Heart right ventricle (tissue), 16 donors: ENCODE measurements at regions not wholly inside any gene's neighbourhood (a gene's known extent, or its start where the extent isn't known, plus 50 kb on each side); places are given as distances from the start of the nearest gene placed in this dataset.

ENCODE experiments used
- ATAC-seq, 8 donors: fragments of 200-7000 bp; cut with Tn5 transposase; one replicate each; pipeline ENCODE4 v1.9.1; 2020; ENCODE audit warnings: mild to moderate bottlenecking in 8 of 8, moderate library complexity in 8 of 8, moderate number of reproducible peaks in 1 of 8
- DNase-seq, 2 donors: peaks; one replicate each; pipeline ENCODE4 v3.0.0-alpha.2; 2020
- H3K27ac ChIP-seq, 10 donors: fragments of 200-600 bp; sonication (generic) in 2 of 10; one replicate each; pipeline versions ENCODE4 v1.5.0 to v1.8.0; 2020 to 2022; ENCODE audit warnings: mild to moderate bottlenecking in 3 of 10
- H3K27me3 ChIP-seq, 7 donors: fragments of 200-600 bp; one replicate each; pipeline ENCODE4 v1.8.0; 2021 to 2022; ENCODE audit warnings: mild to moderate bottlenecking in 2 of 7
- H3K36me3 ChIP-seq, 9 donors: fragments of 200-600 bp; sonication (generic) in 1 of 9; one replicate each; pipeline versions ENCODE4 v1.5.0 to v1.8.0; 2020 to 2022; ENCODE audit warnings: mild to moderate bottlenecking in 2 of 9
- H3K4me1 ChIP-seq, 9 donors: fragments of 200-600 bp; sonication (generic) in 1 of 9; one replicate each; pipeline versions ENCODE4 v1.5.0 to v1.8.0; 2020 to 2022; ENCODE audit warnings: mild to moderate bottlenecking in 4 of 9
- H3K4me3 ChIP-seq, 10 donors: fragments of 200-600 bp; sonication (generic) in 2 of 10; one replicate each; pipeline versions ENCODE4 v1.5.0 to v1.8.0; 2020 to 2022; ENCODE audit warnings: mild to moderate bottlenecking in 7 of 10, moderate library complexity in 2 of 10
- H3K9me3 ChIP-seq, 11 donors: fragments of 200-600 bp in 10 of 11; sonication (generic) in 2 of 11; one replicate each; pipeline versions ENCODE4 v1.5.0 to v1.8.0; 2013 to 2022; ENCODE audit warnings: mild to moderate bottlenecking in 2 of 11, control low read depth in 1 of 11, moderate library complexity in 1 of 11
- WGBS, 2 donors: extraction: QIAGEN DNeasy Blood & Tissue Kit; methylation state at CpG; one replicate each; pipeline ENCODE4 v1.1.7; 2013; ENCODE audit warnings: inconsistent platforms in 1 of 2; 5-methylcytosine and 5-hydroxymethylcytosine counted together
- intact Hi-C, 10 donors: fragments of 100-400 bp; cut with DNase I; formaldehyde crosslinking; loops; one replicate each; pipeline versions ENCODE4 v1.11.1 to v1.14.2; 2022
- TF ChIP-seq, protein P1 (sequence below), 9 donors: fragments of 200-600 bp; sonication (generic) in 2 of 9; IDR thresholded peaks; one replicate each; pipeline versions ENCODE4 v1.5.0 to v1.8.0; 2021 to 2022; ENCODE audit warnings: antibody characterized with exemption in 9 of 9, mild to moderate bottlenecking in 5 of 9, moderate library complexity in 1 of 9
- donor health status: Arrhythmogenic right ventricular cardiomyopathy.
- donor health status: ischemic (EF 13 %, LVEDD 7.1; RV severe dilation, severe dysfunction).
- donor health status: healthy with polysubstance abuse.
- donor health status: DM: no; HTN: yes; CAD: no.
- donor health status: DM: no; HTN: no; CAD: no.
- donor health status: ischemic (EF 25% LVEDD 6.9; RV normal size, moderate dysfunction).
- donor health status: ischemic (EF 25% LVEDD 5.7; RV mildly dilated, moderate dysfunction).
- donor health status: healthy.
- donor health status: DM: yes; HTN: yes; CAD: no.
- donor health status: Ischemic cardiomyopathy.
- donor health status: ischemic (EF 35%, LVEDD 5.7; RV mildly dilated, moderate dysfunction).
- donor health status: nonischemic (EF 11% LVEDD 7.7; RV severe dilation, severe dysfunction).
- donor health status: DM: yes; HTN: yes; CAD: no.
- donor health status: PGD.
- donor health status: ischemic (EF 29% LVEDD 5.4; RV normal size, mild dysfunction).
- donor health status: nonischemic (EF 23%, LVEDD 6.1; RV moderate dilation, normal function).

DNA sequence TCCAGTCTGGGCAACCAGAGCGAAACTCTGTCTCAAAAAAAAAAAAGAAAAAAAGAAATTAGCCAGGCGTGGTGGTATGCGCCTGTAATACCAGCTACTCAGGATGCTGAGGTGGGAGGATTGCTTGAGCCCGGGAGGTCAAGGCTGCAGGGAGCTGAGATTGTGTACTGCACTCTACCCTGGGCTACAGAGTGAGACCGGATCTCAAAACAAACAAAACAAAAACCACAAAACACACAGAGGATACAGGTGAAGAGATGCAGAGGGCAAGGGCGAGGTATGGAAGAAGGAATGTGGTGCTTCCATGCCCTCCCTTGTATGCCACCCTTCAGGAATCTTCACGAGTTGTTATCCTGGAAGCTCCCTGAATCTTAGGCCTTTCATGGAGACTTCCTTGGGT, 68.5 kb downstream of the NDUFS5 start:
- no peaks in the 10 kb centered on the region for H3K27me3 ChIP-seq
- TF ChIP-seq, protein P1, sequence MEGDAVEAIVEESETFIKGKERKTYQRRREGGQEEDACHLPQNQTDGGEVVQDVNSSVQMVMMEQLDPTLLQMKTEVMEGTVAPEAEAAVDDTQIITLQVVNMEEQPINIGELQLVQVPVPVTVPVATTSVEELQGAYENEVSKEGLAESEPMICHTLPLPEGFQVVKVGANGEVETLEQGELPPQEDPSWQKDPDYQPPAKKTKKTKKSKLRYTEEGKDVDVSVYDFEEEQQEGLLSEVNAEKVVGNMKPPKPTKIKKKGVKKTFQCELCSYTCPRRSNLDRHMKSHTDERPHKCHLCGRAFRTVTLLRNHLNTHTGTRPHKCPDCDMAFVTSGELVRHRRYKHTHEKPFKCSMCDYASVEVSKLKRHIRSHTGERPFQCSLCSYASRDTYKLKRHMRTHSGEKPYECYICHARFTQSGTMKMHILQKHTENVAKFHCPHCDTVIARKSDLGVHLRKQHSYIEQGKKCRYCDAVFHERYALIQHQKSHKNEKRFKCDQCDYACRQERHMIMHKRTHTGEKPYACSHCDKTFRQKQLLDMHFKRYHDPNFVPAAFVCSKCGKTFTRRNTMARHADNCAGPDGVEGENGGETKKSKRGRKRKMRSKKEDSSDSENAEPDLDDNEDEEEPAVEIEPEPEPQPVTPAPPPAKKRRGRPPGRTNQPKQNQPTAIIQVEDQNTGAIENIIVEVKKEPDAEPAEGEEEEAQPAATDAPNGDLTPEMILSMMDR (IDR thresholded peaks at IDR 0.05), result no peak
- ATAC-seq, result no peak
- H3K4me1 ChIP-seq, result peaks cover 0 to 34% (median 11%) of the 10 kb centered on the region in 9 donors
- no peak overlapping the region for H3K27ac ChIP-seq
- intact Hi-C loops, result loop anchor here in 5 of 10 donors (5.0 to 10.0 kb wide), 5 partner anchors 180 to 448 kb away; partner anchors contain the start of genes MYCBP (in 1 of the 5) and RRAGC (in 1 of the 5)
- no peak for DNase-seq
- no peaks in the 10 kb centered on the region for H3K9me3 ChIP-seq
- H3K4me3 ChIP-seq, result no peak overlapping the region
- H3K36me3 ChIP-seq, result no peaks in the 10 kb centered on the region
- 93 to 96% methylated on average over 7 of the region's 7 CpGs for whole genome bisulfite sequencing, 2 donors

DNA sequence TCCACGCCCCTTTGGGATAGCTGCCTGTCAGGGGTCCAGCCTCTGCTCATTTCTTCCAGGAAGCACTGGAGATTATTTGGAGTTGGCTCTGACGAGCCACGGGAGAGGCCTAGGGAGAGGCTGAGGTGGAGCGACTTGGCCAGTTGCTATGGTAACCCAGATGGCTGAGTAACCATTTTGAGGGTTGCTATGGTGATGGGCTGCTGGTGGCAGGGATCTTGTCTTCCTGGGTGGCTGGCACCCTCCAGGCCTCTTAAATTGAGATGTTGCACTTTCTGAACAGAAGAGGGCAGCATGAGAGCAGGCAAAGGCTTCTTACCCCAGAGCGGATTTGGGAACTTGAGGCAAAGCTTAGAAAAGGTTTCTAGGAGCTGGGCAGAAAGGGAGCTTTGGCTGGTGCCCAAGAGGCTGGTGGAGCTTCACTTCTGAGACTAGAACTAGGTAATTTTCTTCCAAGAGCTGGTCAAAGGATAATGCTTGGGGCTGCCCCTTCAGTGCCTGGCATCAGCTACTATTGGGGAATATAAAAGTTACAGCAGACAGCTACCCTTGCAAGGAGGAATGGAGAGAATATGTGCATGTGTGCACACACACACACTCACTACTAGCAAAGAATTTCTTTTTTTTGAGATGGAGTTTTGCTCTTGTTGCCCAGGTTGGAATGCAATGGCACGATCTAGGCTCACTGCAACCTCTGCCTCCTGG, 72.5 kb downstream of the NDUFS5 start:
- ATAC-seq, result peak; percentile 58 to 79 (median 68)

DNA sequence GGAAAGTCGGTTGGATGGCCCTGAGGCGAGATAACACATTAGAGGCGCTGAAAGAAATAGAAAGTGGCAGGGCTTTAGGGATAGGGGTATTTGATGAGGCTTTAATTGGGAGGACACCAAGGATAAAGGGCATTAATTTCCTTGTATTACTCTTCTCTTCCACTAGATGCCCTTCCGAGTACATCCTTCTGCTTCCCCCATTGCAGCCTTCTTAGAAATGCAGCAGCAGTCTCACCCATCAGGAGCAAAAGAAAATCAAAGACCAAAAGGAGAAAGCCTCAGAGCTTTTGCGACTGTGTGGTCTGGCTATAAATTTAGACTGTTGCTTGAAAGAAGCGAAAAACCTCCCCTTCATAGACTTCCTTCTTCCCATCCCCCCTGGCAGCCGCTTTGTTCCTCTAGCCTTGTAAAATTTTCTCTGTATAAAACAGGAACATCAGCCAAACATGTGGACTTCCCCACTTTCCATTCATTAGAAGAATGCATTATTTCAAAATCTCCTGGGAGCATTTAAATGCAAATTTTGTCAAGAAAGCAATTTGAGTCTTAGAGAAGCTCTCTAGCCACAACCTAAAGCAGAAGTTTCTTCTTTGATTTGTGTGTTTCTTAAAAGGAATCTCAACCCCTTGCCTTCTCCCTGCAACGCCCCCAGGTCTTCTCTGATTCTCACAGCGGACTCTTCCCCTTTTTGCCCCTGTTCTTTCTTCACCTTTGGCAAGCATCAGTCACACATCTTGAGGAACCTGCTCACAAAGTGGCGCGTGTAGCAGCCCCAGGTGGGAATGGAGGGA, 76.6 kb downstream of the NDUFS5 start:
- Histone ChIP-seq H3K9me3 (no peaks in the 10 kb centered on the region), H3K4me3 (peak overlapping the region in 1 of 10 donors; percentile 8), H3K27ac (peak overlapping the region in 2 of 10 donors; percentile 71 to 98), H3K27me3 (peaks cover 0 to 4% (median 0%) of the 10 kb centered on the region in 7 donors), H3K4me1 (peaks cover 7 to 61% (median 44%) of the 10 kb centered on the region in 9 donors), H3K36me3 (no peaks in the 10 kb centered on the region)
- intact Hi-C loops, result loop anchor here in 9 of 10 donors (1.0 to 10.0 kb wide), 10 partner anchors 35 to 432 kb away; no protein-coding TSS in a partner anchor
- TF ChIP-seq, protein P1 (IDR thresholded peaks at IDR 0.05), result peak; percentile 54 to 81 (median 66)
- peak in 1 of 2 donors; percentile 53 for DNase-seq
- 42 to 43% methylated on average over 11 of the region's 11 CpGs for WGBS, 2 donors
- peak in 7 of 8 donors; percentile 9 to 57 (median 46) for ATAC-seq

More for the DNA sequence above, 72.5 kb downstream of the NDUFS5 start:
- Histone ChIP-seq H3K9me3 (no peaks in the 10 kb centered on the region), H3K36me3 (no peaks in the 10 kb centered on the region), H3K4me1 (peaks cover 0 to 32% (median 19%) of the 10 kb centered on the region in 9 donors), H3K4me3 (no peak overlapping the region), H3K27ac (no peak overlapping the region), H3K27me3 (no peaks in the 10 kb centered on the region)
- WGBS, 2 donors, result 28 to 33% methylated on average over 6 of the region's 6 CpGs
- intact Hi-C loops, result loop anchor here in 6 of 10 donors (2.0 to 10.0 kb wide), 6 partner anchors 160 to 444 kb away; partner anchors contain the start of gene MYCBP (in 1 of the 6)
- DNase-seq, result peak; percentile 25 to 59
- TF ChIP-seq, protein P1 (IDR thresholded peaks at IDR 0.05), result peak; percentile 65 to 85 (median 73)
